ENCODE measurements at regions not wholly inside any gene's neighbourhood (a gene's known extent, or its start where the extent isn't known, plus 50 kb on each side); places are given as distances from the start of the nearest gene placed in this dataset.

GRCh38 chr5:172573986-172574870 is 66.8 kb upstream of the NEURL1B start:
- peaks cover 0 to 34% (median 0%) of the 10 kb centered on the region in 5 donors for H3K27me3 Mint-ChIP-seq
- no peaks in the 10 kb centered on the region for H3K4me1 ChIP-seq (ENCODE audit: control insufficient read depth in 2 of 2, insufficient read depth in 2 of 2, low read length in 2 of 2)
- H3K4me3 Mint-ChIP-seq: no peak overlapping the region

GRCh38 chr5:172573120-172573882 is 67.8 kb upstream of the NEURL1B start:
- Mint-ChIP-seq H3K9me3 (no peaks in the 10 kb centered on the region), H3K27me3 (peaks cover 0 to 29% (median 0%) of the 10 kb centered on the region in 5 donors), H3K4me1 (no peaks in the 10 kb centered on the region), H3K4me3 (no peak overlapping the region), H3K36me3 (no peaks in the 10 kb centered on the region), H3K27ac (no peak overlapping the region)
- intact Hi-C loops (cut with micrococcal nuclease): no loop called here
- no peak for ATAC-seq
- no peaks in the 10 kb centered on the region for H3K9me3 ChIP-seq (ENCODE audit: control insufficient read depth in 2 of 3, low read length in 3 of 3)
- H3K27ac ChIP-seq (ENCODE audit: low read depth, low read length): no peak overlapping the region
- H3K36me3 ChIP-seq (ENCODE audit: control insufficient read depth in 2 of 3, insufficient read depth in 3 of 3, low read length in 3 of 3): no peaks in the 10 kb centered on the region
- no peaks in the 10 kb centered on the region for H3K27me3 ChIP-seq (ENCODE audit: control insufficient read depth in 2 of 2, insufficient read depth in 2 of 2, low read length in 2 of 2)
- DNase-seq: no peak
- ChIA-PET CTCF (no interaction called here), POLR2A (no interaction called here)
- no peaks in the 10 kb centered on the region for H3K4me1 ChIP-seq (ENCODE audit: control insufficient read depth in 2 of 2, insufficient read depth in 2 of 2, low read length in 2 of 2)
- H3K4me3 ChIP-seq (ENCODE audit: low read length): no peak overlapping the region

More at GRCh38 chr5:172573986-172574870, 66.8 kb upstream of the NEURL1B start:
- DNase-seq (no peak), ATAC-seq (no peak)
- Mint-ChIP-seq H3K9me3 (no peaks in the 10 kb centered on the region), H3K36me3 (no peaks in the 10 kb centered on the region), H3K4me1 (no peaks in the 10 kb centered on the region), H3K27ac (no peak overlapping the region)
- no peaks in the 10 kb centered on the region for H3K9me3 ChIP-seq (ENCODE audit: control insufficient read depth in 2 of 3, low read length in 3 of 3)
- no peaks in the 10 kb centered on the region for H3K27me3 ChIP-seq (ENCODE audit: control insufficient read depth in 2 of 2, insufficient read depth in 2 of 2, low read length in 2 of 2)
- no peak overlapping the region for H3K27ac ChIP-seq (ENCODE audit: low read depth, low read length)
- POLR2A ChIA-PET: no interaction called here
- CTCF ChIA-PET: no interaction called here
- H3K36me3 ChIP-seq (ENCODE audit: control insufficient read depth in 2 of 3, insufficient read depth in 3 of 3, low read length in 3 of 3): no peaks in the 10 kb centered on the region
- intact Hi-C loops (cut with micrococcal nuclease): no loop called here
- no peak overlapping the region for H3K4me3 ChIP-seq (ENCODE audit: low read length)

- H3K4me1 ChIP-seq (ENCODE audit: control insufficient read depth in 2 of 2, insufficient read depth in 2 of 2, low read length in 2 of 2): no peaks in the 10 kb centered on the region
- no peaks in the 10 kb centered on the region for H3K36me3 ChIP-seq (ENCODE audit: control insufficient read depth in 2 of 3, insufficient read depth in 3 of 3, low read length in 3 of 3)
- intact Hi-C loops (cut with micrococcal nuclease): no loop called here
- Mint-ChIP-seq H3K4me3 (no peak overlapping the region), H3K36me3 (no peaks in the 10 kb centered on the region), H3K9me3 (no peaks in the 10 kb centered on the region), H3K27me3 (peaks cover 0 to 31% (median 0%) of the 10 kb centered on the region in 5 donors), H3K4me1 (no peaks in the 10 kb centered on the region), H3K27ac (no peak overlapping the region)
- H3K27me3 ChIP-seq (ENCODE audit: control insufficient read depth in 2 of 2, insufficient read depth in 2 of 2, low read length in 2 of 2): no peaks in the 10 kb centered on the region
- no peak overlapping the region for H3K4me3 ChIP-seq (ENCODE audit: low read length)
- no peaks in the 10 kb centered on the region for H3K9me3 ChIP-seq (ENCODE audit: control insufficient read depth in 2 of 3, low read length in 3 of 3)
- ATAC-seq (no peak), DNase-seq (no peak)
- H3K27ac ChIP-seq (ENCODE audit: low read depth, low read length): no peak overlapping the region
- ChIA-PET POLR2A (no interaction called here), CTCF (no interaction called here)
These were observed 68.6 kb upstream of the NEURL1B start for GRCh38 chr5:172572440-172572839.

- Mint-ChIP-seq H3K4me3 (no peak overlapping the region), H3K36me3 (no peaks in the 10 kb centered on the region), H3K27ac (no peak overlapping the region), H3K27me3 (peaks cover 0 to 31% (median 0%) of the 10 kb centered on the region in 5 donors), H3K9me3 (no peaks in the 10 kb centered on the region), H3K4me1 (no peaks in the 10 kb centered on the region)
- POLR2A ChIA-PET: no interaction called here
- H3K4me3 ChIP-seq (ENCODE audit: low read length): no peak overlapping the region
- intact Hi-C loops (cut with micrococcal nuclease): no loop called here
- H3K9me3 ChIP-seq (ENCODE audit: control insufficient read depth in 2 of 3, low read length in 3 of 3): no peaks in the 10 kb centered on the region
- no peak overlapping the region for H3K27ac ChIP-seq (ENCODE audit: low read depth, low read length)
- no peaks in the 10 kb centered on the region for H3K36me3 ChIP-seq (ENCODE audit: control insufficient read depth in 2 of 3, insufficient read depth in 3 of 3, low read length in 3 of 3)
- DNase-seq (no peak), ATAC-seq (no peak)
- no peaks in the 10 kb centered on the region for H3K4me1 ChIP-seq (ENCODE audit: control insufficient read depth in 2 of 2, insufficient read depth in 2 of 2, low read length in 2 of 2)
- CTCF ChIA-PET: no interaction called here
- H3K27me3 ChIP-seq (ENCODE audit: control insufficient read depth in 2 of 2, insufficient read depth in 2 of 2, low read length in 2 of 2): no peaks in the 10 kb centered on the region
These were observed 69.2 kb upstream of the NEURL1B start for GRCh38 chr5:172571892-172572291.

GRCh38 chr5:172571413-172571812 is 69.7 kb upstream of the NEURL1B start:
- DNase-seq (no peak), ATAC-seq (no peak)
- Histone ChIP-seq H3K4me3 (ENCODE audit: low read length) (no peak overlapping the region), H3K36me3 (ENCODE audit: control insufficient read depth in 2 of 3, insufficient read depth in 3 of 3, low read length in 3 of 3) (no peaks in the 10 kb centered on the region), H3K27me3 (ENCODE audit: control insufficient read depth in 2 of 2, insufficient read depth in 2 of 2, low read length in 2 of 2) (no peaks in the 10 kb centered on the region), H3K4me1 (ENCODE audit: control insufficient read depth in 2 of 2, insufficient read depth in 2 of 2, low read length in 2 of 2) (no peaks in the 10 kb centered on the region), H3K27ac (ENCODE audit: low read depth, low read length) (no peak overlapping the region), H3K9me3 (ENCODE audit: control insufficient read depth in 2 of 3, low read length in 3 of 3) (no peaks in the 10 kb centered on the region)
- CTCF ChIA-PET: no interaction called here
- H3K27ac Mint-ChIP-seq: no peak overlapping the region
- H3K4me3 Mint-ChIP-seq: no peak overlapping the region
- H3K36me3 Mint-ChIP-seq: no peaks in the 10 kb centered on the region
- intact Hi-C loops (cut with micrococcal nuclease): no loop called here
- peaks cover 0 to 31% (median 0%) of the 10 kb centered on the region in 5 donors for H3K27me3 Mint-ChIP-seq
- no peaks in the 10 kb centered on the region for H3K4me1 Mint-ChIP-seq
- no peaks in the 10 kb centered on the region for H3K9me3 Mint-ChIP-seq
- POLR2A ChIA-PET: no interaction called here

GRCh38 chr5:172570594-172571334 is 70.3 kb upstream of the NEURL1B start:
- Histone ChIP-seq H3K27ac (ENCODE audit: low read depth, low read length) (no peak overlapping the region), H3K36me3 (ENCODE audit: control insufficient read depth in 2 of 3, insufficient read depth in 3 of 3, low read length in 3 of 3) (no peaks in the 10 kb centered on the region), H3K4me1 (ENCODE audit: control insufficient read depth in 2 of 2, insufficient read depth in 2 of 2, low read length in 2 of 2) (no peaks in the 10 kb centered on the region), H3K27me3 (ENCODE audit: control insufficient read depth in 2 of 2, insufficient read depth in 2 of 2, low read length in 2 of 2) (no peaks in the 10 kb centered on the region), H3K4me3 (ENCODE audit: low read length) (no peak overlapping the region), H3K9me3 (ENCODE audit: control insufficient read depth in 2 of 3, low read length in 3 of 3) (no peaks in the 10 kb centered on the region)
- no peak overlapping the region for H3K4me3 Mint-ChIP-seq
- POLR2A ChIA-PET: no interaction called here
- CTCF ChIA-PET: no interaction called here
- no peaks in the 10 kb centered on the region for H3K9me3 Mint-ChIP-seq
- no peaks in the 10 kb centered on the region for H3K36me3 Mint-ChIP-seq
- intact Hi-C loops (cut with micrococcal nuclease): no loop called here
- H3K27ac Mint-ChIP-seq: no peak overlapping the region
- H3K27me3 Mint-ChIP-seq: peaks cover 0 to 31% (median 0%) of the 10 kb centered on the region in 5 donors
- no peaks in the 10 kb centered on the region for H3K4me1 Mint-ChIP-seq
- ATAC-seq (no peak), DNase-seq (no peak)

Data from naive thymus-derived CD4-positive, alpha-beta T cell (primary cell).